NCI-H2227 (cell line): ENCODE measurements at regions not wholly inside any gene's neighbourhood (a gene's known extent, or its start where the extent isn't known, plus 50 kb on each side); places are given as distances from the start of the nearest gene placed in this dataset.
"Not testable (repeated sequence)": the region's sequence is repeated elsewhere in the genome, so short reads cannot be mapped to it uniquely, and the experiment has no call there.

Experiments used
- DNase-seq: peaks from one replicate; lab custom pipeline; 2025; ENCODE audit not compliant: unreplicated experiment; lab: John Stamatoyannopoulos, UW

GRCh38 chr2:35463805-35464596 is 891.6 kb upstream of the CRIM1 start:
- no peak for DNase-seq

GRCh38 chr2:35462226-35462998 is 893.2 kb upstream of the CRIM1 start:
- DNase-seq: no peak

GRCh38 chr2:35461406-35461805 is 894.2 kb upstream of the CRIM1 start:
- DNase-seq: no peak

- no peak for DNase-seq
Measured at GRCh38 chr2:35454966-35455638, 900.5 kb upstream of the CRIM1 start.

- no peak for DNase-seq
Measured at GRCh38 chr2:35447821-35448220, 907.8 kb upstream of the CRIM1 start.

GRCh38 chr2:35447215-35447614 is 908.4 kb upstream of the CRIM1 start:
- no peak for DNase-seq

- DNase-seq: no peak
Measured at GRCh38 chr2:35443087-35443486, 912.5 kb upstream of the CRIM1 start.

GRCh38 chr2:35441575-35441974 is 914.0 kb upstream of the CRIM1 start:
- DNase-seq: not testable (repeated sequence)

GRCh38 chr2:35440308-35440707 is 915.3 kb upstream of the CRIM1 start:
- DNase-seq: not testable (repeated sequence)

GRCh38 chr2:35436893-35437292 is 918.7 kb upstream of the CRIM1 start:
- DNase-seq: not testable (repeated sequence)

- no peak for DNase-seq
Measured at GRCh38 chr2:35428548-35428947, 927.0 kb upstream of the CRIM1 start.

GRCh38 chr2:35421485-35421884 is 934.1 kb upstream of the CRIM1 start:
- no peak for DNase-seq

GRCh38 chr2:35417293-35417692 is 938.3 kb upstream of the CRIM1 start:
- no peak for DNase-seq

GRCh38 chr2:35416391-35417140 is 939.0 kb upstream of the CRIM1 start:
- no peak for DNase-seq

- DNase-seq: no peak
Measured at GRCh38 chr2:35415942-35416341, 939.6 kb upstream of the CRIM1 start.

- DNase-seq: no peak
Measured at GRCh38 chr2:35415282-35415681, 940.3 kb upstream of the CRIM1 start.

- no peak for DNase-seq
Measured at GRCh38 chr2:35410431-35411061, 945.0 kb upstream of the CRIM1 start.

- no peak for DNase-seq
Measured at GRCh38 chr2:35409762-35410161, 945.8 kb upstream of the CRIM1 start.

GRCh38 chr2:35408320-35408719 is 947.3 kb upstream of the CRIM1 start:
- DNase-seq: no peak

GRCh38 chr2:35391736-35392442 is 963.7 kb upstream of the CRIM1 start:
- no peak for DNase-seq
